NCI-H1436 (cell line): ENCODE measurements at regions not wholly inside any gene's neighbourhood (a gene's known extent, or its start where the extent isn't known, plus 50 kb on each side); places are given as distances from the start of the nearest gene placed in this dataset.

ENCODE experiments used
- DNase-seq: peaks from one replicate; lab custom pipeline; 2025; lab: John Stamatoyannopoulos, UW

DNA sequence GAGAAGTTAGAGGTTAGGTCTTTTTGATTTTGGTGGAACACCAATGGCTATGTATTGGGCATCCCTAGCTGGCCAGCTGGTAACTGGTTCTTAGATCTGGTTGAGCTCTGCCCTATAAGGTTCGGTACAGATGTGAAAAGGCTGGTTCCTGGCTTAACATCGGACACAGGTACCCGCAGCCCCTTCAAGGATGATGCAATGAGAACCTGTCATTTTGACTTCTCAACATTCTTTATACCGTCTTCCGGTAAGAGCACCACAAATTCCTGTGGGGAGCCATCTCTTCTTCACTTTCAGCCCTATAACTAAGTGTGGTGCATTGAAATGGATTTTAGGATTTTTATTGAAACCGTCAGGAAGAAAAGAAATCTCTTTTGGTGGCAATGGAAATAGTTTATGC is 222.8 kb downstream of the ADAMTS9 start:
- DNase-seq: no peak

DNA sequence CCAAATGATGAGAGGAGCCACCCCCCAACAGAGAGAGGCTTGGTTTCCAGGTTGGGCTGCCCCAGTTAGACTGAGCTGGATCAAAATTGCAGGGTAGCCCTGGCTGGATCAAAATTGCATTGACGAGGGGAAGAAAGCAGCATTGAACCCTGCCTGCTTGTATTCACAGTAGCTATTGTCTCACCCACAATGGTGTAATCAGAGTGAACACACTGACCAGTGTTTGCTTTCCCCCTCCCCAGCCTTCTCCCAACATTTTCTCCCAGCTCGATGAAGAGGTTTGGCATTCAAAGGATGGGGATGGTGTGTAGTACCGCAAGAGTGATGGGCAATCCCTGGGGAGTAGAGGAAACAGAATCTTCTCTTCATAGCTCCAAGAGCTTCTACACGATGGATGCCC is 223.8 kb downstream of the ADAMTS9 start:
- no peak for DNase-seq

DNA sequence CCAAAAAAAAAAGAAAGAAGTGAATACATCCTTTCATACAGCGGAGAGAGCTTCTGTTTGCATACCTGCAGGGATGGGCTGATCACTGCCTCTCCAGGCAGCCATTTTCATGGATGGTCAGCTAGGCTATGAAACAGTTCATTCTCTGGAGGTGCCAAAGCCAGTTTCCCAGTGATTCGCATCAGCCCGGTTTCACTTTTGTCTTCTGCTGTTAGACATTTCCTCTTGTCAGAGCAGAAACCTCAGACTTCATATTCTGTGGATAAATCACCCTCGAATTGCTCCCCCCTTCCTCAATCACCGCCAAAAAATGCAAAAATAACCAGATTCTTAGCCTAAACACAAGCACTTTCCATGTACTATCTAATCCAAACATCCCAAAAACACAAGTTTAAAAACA is 225.6 kb downstream of the ADAMTS9 start:
- no peak for DNase-seq

DNA sequence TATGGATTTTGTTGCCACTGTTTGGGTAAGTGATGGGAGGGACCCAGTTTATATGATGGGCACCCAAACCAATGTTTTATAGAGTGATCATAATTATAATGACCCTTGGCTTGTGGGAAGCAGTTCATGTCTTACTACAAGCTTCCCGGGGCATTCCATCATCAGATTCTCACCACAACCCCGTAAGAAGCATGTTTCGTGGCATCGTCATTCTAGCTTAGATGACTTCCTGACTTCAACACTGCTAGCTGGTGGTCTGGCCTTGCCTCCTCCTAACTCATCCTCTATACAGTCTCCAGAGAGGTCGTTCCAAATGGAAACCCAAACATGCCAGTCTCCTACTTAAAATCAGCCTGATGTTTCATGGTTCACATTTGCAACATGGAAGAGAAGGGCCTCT is 226.9 kb downstream of the ADAMTS9 start:
- no peak for DNase-seq

DNA sequence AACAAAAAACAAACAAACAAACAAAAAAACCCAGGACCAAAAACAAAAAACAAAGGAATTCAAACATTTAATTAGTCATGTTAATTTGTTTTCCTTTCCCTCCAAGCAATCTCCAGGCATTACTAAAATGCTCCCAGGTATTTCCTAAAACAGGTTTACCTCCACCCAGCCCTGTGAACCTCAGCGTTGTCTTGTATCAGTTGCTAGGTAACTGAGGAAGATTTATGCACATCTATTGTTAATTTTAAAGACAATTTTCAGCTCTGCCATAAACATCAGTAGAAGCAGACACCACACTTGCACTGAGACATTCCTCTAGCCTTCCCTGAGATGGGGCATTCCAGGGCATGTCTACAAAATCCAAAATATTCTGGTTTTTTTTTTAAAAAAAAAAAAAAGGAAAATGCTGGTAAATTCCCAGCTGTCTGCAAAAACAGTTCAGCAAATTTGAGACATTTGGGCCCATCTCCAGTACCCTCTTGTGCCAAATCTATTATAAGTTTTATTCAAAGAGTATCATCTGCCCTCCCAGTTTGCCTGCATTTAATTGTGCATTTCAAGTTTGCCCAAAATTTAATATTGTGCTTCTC is 227.6 kb downstream of the ADAMTS9 start:
- DNase-seq: no peak

DNA sequence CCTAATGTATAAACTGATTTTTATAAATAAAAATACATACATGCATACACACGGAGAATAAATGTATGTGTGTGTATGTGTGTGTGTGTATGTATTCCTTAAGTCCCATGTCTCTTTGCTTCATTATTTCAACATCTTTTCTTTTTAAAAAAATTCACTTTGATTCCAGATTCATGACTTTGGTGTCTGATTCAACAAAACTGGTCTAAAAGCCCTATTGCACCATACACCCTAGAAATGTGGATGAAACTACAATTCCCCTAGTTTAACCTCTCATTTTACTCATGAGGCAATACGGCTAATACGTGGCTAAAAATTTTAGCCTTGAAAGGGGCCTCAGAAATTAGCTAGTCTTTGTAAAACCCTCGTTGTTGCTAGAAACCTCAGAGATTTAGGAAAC is 228.1 kb downstream of the ADAMTS9 start:
- DNase-seq: no peak

DNA sequence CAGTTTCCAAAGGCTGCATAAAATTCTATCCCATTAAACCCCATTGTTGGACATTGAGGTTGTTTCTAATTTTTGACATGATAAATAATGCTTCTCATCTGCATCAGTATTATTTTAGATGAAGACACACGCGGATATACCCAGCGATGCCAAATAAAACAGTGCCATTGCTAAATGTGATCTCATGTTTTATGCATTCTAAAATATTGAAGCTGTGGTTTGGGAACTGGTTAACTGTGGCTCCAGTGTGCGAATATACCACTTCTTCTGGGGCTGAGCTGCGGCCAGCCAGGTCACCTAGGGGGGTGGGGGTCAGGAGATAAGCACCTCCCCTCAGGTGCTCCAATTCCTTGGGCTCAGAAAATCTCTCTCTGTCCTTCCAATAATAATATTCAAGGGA is 230.0 kb downstream of the ADAMTS9 start:
- DNase-seq: no peak

DNA sequence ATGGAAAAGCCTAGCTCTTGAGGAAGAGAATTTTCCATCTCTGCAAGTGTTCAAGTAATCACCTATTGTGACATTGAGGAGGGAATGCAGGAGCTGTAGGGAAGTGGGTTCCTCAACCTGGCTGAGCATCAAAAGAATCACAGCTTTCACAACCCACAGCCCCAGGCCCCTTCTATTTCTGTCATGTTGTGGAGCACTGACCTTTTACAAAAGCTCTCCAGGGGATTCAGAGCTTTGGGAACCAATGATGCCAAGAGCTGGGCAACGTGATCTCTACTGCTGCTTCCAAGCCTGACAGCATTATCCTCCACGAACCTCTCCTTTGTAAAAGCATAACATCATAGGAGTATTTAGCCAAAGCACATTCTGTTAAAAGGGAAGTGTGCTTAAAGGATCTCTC is 231.1 kb downstream of the ADAMTS9 start:
- DNase-seq: no peak

DNA sequence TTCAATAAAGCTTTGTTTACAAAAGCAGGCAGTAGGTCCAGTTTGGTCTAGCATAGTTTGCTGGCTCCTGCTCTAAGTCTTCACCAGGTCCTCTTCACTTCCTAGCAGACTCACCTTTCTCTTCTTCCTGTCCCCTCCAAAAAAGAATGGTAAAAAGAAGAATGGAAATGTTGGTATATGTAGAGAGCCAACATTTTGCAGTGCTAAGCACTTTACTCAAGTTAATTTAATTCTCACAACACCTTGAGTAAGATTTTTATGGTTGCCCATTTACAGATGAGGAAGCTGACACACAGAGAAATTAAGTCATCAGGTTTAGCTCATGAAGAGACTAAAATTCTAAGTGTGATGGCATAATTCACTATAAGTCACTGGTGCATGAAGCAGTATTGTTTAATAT is 230.1 kb upstream of the PRICKLE2 start:
- DNase-seq: no peak

DNA sequence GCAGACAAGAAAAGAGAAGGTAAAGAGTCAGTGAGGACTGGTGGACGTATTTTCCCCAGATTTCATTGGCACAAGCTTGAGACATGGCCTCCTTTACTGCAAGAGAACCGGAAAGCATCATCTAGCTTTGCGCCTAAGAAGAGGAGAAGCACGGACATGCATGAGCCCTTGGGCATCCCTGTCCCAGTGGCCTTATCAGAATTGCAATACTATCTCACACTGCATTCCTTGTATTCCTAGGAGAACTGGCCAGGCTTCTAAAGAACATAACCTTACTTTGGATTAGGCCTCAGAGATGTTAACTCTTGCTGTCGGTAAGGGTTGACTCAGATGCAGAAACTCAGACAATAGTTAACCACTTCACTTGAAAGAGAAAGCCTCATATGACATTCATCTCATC is 229.5 kb upstream of the PRICKLE2 start:
- no peak for DNase-seq

DNA sequence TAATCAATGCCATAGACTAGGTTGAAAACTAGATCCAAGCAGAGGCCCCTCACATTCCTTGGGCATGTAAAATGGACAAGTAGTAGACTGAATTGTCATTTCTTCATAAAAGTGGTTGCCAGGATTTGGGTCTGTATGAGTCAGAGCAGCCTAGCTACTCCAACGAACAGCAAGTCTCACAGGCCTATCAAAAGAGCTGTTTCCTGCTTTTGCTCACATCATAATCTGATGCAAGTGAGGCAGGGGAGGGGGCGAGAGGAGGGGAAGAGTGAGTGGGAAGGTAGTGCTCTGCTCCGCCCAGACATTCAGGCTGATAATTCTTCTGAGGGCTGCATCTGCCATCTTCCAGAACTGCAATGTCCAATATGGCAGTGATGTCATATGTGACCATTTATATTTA is 228.9 kb upstream of the PRICKLE2 start:
- DNase-seq: no peak

DNA sequence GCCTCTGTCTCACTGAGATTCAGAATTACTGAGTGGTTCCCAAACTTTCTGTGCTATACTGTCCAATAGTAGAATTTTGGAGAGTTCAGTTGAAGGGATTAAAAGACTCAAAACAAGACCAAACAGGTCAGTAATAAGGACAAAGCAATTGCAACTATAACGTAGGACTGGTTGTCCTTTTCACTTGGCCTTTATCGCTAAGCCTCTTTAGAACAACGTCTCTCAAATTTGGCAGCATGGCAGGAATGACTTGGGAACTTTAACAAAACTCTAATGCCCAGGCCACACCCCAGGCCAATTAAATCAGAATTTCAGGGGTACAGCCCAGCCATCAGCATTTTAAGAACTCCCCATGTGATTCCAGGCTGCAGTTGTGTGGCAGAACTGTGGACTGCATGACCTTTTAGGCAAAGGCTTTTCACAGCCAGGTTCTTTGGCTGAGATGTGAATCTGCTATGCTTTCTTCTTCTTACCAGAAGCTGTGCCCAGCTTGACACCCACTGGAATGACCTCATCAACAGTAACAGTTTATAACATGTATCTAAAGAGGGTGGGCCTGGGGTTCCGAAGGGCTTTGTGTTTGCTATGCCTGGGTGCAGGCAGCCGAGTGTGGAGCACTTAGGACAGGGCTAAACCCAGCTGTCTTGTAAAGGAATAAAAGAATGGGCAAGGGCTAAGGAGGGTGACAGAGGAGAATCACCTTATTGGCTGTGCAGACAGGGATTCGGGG is 226.2 kb upstream of the PRICKLE2 start:
- DNase-seq: no peak

DNA sequence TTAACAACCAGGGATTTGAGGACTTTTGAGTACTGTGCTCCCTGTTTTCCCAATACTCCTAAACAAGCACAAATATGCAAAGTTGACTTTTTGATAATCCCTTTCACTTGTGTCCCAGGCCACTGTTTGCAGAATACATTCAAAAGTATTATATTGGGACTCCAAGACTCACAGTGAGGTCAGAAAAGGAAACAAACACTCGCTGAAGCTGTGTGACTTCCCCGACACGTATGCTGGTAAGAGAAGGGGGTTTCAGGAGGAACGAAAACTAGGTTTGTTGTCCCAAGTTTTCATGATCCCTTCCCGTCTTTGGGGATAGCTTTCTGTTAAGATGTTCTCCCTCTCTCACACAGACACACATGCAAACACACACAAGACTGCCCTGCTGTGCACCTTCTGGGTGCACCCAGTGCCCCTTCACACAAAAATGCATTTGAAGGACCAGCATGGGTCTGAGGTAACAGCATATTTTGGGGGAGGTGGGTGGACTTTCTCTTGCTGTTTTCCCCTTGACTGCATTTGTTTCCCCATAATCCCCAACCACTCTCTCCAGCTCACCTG is 225.2 kb upstream of the PRICKLE2 start:
- no peak for DNase-seq

DNA sequence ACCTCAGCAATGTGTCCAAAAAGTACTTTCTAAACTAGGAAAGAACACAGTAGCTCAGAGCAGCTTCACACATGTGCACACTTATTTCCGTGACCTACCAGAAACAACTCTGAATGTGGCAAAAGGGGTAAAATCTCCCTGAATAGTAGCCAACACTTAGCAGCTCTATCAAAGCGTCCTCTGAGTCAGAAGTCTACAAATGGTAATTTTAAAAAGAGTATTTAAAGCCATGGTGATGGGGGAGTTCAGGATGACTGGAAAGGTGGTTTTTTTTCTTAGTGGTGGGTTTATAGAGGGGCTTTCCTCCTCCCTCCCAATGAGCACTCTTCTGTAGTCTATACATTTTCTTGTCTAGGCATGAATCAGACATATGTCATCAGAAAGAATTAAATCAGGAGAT is 223.8 kb upstream of the PRICKLE2 start:
- DNase-seq: no peak

DNA sequence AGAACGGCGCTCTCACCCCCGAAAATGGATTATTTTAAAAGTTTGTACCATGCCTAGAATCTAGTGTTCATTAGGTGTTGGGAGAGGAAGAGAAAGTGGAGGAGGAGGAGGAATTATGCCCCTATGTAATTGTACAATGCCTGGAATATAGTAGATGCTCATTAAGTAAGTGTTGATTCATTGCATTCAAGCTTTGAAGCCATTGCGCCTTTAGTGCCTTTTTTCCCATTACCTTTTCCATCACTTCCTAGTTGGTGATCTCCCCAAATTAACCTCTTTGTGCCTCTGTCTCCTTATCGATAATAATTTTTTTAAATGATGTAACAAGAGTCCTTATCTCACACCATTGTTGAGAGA is 220.7 kb upstream of the PRICKLE2 start:
- no peak for DNase-seq

DNA sequence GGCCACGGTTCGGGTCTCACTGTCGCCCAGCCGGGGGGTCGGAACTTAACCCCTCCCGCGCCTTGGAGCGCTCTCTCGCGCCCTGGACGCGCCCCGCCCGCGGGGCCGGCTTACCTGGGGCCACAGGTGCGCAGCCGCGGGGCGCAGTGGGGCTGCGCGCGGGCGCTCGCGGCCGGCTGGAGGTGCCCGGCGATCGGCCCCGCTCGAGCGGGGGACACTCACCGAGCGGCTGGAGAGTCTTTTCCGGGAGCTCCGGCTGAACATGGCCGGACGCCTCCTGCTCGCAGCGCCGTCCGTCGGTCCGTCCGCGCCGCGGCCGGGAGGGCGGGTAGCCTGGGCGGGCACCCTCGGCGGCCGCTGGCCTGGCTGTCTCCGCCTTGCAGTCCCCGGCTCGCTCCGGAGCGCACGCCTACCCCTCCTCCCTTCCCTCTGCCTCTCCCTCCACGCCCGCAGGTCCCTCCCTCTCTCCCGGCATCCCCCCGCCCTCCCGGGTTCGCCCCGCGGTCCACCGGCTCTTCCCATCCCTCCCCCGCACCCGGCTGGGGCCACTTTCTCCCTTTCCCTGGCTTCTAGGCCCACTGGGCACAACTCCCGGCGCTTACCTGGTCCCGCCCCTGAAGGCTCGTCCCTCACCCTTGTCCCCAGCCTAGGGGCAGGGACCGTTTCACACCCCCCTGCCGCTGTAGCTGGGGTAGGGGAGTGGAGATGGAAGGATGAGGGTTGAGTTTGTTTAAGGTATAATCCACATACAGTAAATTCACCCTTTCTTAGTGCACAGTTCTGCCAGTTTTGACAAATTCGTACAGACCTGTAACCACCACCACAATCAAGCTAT is 220.1 kb upstream of the PRICKLE2 start:
- no peak for DNase-seq

DNA sequence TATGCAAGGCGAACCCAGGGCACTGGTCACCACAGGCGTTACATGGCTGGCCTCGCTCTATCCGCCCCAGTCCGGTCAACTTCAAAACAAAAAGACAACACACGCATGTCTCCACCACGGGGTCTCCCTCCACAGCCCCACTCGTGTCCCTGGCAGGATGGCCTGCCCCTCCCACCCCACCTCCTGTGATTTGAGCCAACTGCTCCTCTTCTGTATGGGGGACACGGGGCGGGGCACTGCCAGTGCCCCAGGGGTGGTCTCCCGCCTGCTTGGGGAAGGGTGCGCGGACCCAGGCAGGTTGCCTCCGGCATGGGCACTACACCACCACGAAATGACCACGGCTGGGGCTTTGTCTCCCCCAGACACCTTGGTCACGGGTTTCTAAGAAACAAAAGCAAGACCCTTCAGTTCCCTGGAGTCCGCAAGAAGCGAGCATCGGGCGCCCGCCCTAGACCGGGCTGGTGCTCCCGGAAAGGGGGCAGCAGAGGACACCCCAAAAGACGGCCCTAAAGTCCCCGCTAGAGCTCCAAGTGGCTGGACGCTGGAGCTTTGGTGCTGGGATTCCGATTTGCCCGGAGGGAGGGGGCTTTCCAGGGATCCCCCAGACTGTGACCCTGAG is 219.3 kb upstream of the PRICKLE2 start:
- no peak for DNase-seq

DNA sequence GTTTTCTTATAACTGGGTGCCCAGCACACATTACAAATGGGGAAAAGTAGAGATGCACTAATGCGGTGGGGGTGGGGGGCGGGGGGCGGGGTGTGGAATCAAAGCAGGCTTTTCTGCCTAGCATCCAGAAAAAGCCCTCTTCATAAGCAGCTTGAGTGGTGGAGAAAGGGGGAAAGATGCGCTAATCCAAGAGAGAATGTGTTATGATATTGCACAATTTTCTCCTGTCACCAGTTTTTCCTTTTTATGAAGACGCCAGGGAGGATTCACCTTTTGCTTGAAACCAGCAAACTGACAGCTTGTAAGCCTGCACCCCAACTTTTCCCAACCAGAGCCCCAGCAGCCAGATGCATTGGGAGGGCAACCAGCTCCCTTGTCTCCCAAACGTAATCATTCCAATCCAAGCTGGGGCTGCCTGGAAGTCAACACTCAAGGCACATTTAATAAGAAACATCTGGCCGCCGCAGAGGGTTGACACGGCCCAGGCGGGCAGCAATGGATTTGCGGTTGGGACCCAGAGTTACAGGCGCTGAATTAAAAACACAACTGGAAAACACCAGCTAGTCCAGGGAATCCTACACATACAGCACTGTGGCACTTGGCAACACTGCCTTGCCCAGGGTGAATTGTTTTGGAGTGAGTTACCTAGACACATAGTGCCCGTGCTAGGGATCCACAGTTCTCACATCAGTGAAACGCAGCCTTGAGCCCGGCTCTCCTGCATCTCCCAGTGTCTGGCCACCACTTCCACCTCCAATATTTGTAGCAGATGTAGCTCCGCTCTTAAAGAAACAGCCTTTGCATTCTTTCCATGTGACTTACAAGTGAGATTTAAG is 218.5 kb upstream of the PRICKLE2 start:
- DNase-seq: no peak

DNA sequence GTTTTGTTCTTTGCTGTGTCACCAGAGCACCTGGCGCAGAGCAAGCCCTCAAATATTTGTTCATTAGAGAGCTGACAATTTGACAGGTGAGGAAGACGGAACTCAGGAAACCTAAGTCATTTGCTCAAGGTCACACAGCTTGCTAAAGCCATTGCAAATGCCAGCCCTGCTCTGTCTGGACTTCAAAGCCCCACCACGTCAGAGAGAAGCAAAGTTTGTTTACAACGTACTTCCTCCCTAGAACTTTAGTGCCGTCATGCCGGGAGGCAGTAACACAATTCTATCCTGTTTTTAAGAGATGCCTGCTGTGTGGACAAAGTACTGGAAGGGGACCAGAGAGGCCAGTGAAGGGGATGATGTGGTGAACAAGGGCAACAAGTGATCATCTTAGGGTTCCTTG is 216.6 kb upstream of the PRICKLE2 start:
- DNase-seq: no peak

DNA sequence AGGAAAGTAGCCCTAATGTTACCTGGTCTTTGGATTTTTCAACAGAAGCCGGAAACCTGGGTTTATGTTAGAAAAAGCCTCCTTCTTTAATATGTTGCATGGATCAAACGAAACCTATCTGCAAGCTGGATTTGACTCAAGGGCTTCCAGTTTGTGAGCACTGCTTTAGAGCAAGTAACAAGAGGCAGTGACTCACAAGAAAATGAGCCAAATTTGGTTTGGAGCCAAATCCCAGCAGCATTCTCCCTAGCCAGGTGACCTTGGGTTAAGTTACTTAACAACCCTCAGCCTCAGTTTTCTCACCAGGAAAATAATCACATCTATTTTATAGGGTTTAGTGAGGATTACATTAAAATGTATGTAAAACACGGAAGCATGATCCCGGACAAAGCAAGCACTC is 215.2 kb upstream of the PRICKLE2 start:
- no peak for DNase-seq

DNA sequence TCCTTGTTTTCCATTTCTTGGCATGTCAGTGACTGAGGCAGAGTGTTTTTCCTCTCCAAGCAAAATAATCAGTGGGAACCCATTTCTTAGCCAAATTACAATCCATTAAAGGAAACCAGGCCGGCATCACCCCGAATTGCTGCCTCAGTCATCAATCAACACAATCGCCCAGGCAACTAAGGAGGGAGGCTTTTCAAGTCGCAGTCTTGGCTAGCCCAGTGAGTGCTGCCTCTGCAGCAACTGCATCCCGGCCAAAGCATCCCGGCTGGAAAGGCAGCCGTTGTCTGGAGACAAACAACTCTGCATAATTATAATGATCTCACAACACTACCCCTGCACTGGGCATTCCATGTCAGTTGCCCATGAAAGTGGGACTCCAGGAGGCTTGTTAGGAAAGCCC is 213.5 kb upstream of the PRICKLE2 start:
- no peak for DNase-seq

DNA sequence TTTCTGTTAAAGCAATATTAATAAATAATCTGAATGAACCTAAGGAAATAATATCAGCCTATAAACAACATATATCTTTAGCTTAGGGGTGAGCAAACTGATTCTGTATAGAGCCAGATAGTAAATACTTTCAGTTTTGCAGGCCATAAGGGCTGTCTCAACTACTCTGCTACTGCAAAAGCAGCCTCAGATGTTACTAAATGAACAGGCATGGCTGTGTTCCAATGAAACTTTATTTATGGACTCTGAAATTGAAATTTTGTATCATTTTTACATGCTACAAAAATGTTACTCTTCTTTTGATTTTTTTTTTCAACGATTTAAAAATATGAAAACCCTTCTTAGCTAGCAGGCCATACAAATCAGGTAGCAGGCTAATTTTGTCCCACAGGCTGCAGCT is 212.8 kb upstream of the PRICKLE2 start:
- no peak for DNase-seq
